K562 (cell line): ENCODE measurements at regions not wholly inside any gene's neighbourhood (a gene's known extent, or its start where the extent isn't known, plus 50 kb on each side); places are given as distances from the start of the nearest gene placed in this dataset.

Experiments used
- ATAC-seq: fragments of 200-7000 bp; cut with Tn5 transposase; 3 replicates; pipeline ENCODE4 v1.9.1; 2020; ENCODE audit warnings: moderate library complexity
- BruUV-seq: library from RNA; stranded (reverse); fragments of 400-500 nt; replicated peaks from 2 replicates; lab custom pipeline; 2021; lab: Mats Ljungman, UMichigan
- CTCF ChIA-PET: fragments of 300-600 bp; formaldehyde crosslinking; extraction: SDS; loops from one replicate; lab custom pipeline; 2021; ENCODE audit warnings: low intra/inter-chr PET ratio; lab: Yijun Ruan, JAX
- POLR2A ChIA-PET: fragments of 300-600, 350-650 bp; sonication (Branson Sonifier 250); formaldehyde crosslinking; extraction: SDS; loops from one replicate; lab custom pipeline; 2021; ENCODE audit warnings: antibody characterized with exemption, inconsistent platforms; lab: Yijun Ruan, JAX
- DNase-seq, 4 experiments: peaks; one replicate each; pipeline versions ENCODE4 v3.0.0 to v3.0.0-alpha.2; 2011 to 2018; ENCODE audit warnings: low spot score in 3 of 4, mixed read lengths in 3 of 4; ENCODE audit errors: extremely low read depth in 1 of 4
- FAIRE-seq: peaks from 2 replicates; lab custom pipeline; 2011; peaks lifted over from hg19 to GRCh38; lab: Jason Lieb, UNC
- H2AFZ ChIP-seq: 2 replicates; pipeline ENCODE4 v1.6.0; 2011; ENCODE audit warnings: low read depth, low read length, control low read depth, inconsistent platforms
- H3K27ac ChIP-seq: fragments of 200-600 bp; 3 replicates; pipeline ENCODE4 v1.8.0; 2011; ENCODE audit warnings: low read depth, mild to moderate bottlenecking, control low read depth, inconsistent platforms, low read length, moderate library complexity, mixed read lengths; ENCODE audit errors: extremely low read depth
- H3K27me3 ChIP-seq, 2 experiments: fragments of 300-600 bp in 1 of 2; 2 replicates in 1 of 2; 3 replicates in 1 of 2; pipeline versions ENCODE4 v1.6.0 to v1.8.0; 2011; ENCODE audit warnings: inconsistent platforms in 2 of 2, low read length in 2 of 2, mild to moderate bottlenecking in 1 of 2, mixed read lengths in 1 of 2, moderate library complexity in 1 of 2; ENCODE audit not compliant: control insufficient read depth in 2 of 2, insufficient read depth in 2 of 2
- H3K36me3 ChIP-seq: fragments of 300-600 bp; 3 replicates; pipeline ENCODE4 v1.8.0; 2011; ENCODE audit warnings: mild to moderate bottlenecking, low read length, inconsistent platforms; ENCODE audit not compliant: control insufficient read depth, insufficient read depth
- H3K4me1 ChIP-seq, 2 experiments: fragments of 200-600 bp in 1 of 2; replicated peaks in 1 of 2; 2 replicates in 1 of 2; 3 replicates in 1 of 2; pipeline versions ENCODE4 v1.5.1 to v1.8.0; 2011; ENCODE audit warnings: inconsistent platforms in 2 of 2, low read length in 2 of 2, mild to moderate bottlenecking in 1 of 2, mixed read lengths in 1 of 2, moderate library complexity in 1 of 2; ENCODE audit not compliant: control insufficient read depth in 2 of 2, insufficient read depth in 2 of 2
- H3K4me2 ChIP-seq: 2 replicates; pipeline ENCODE4 v1.6.1; 2011; ENCODE audit warnings: low read length, control low read depth, inconsistent platforms, mixed read lengths; ENCODE audit not compliant: insufficient read depth
- H3K4me3 ChIP-seq: fragments of 200-600 bp; sonication (generic), shearing (Covaris generic); 2 replicates; pipeline ENCODE4 v1.5.1; 2016; ENCODE audit warnings: control low read depth, inconsistent platforms
- H3K79me2 ChIP-seq: fragments of 200-600 bp; 3 replicates; pipeline ENCODE4 v1.8.0; 2011; ENCODE audit warnings: low read length, inconsistent platforms; ENCODE audit not compliant: control insufficient read depth, insufficient read depth
- H3K9ac ChIP-seq, 2 experiments: 2 replicates each; pipeline versions ENCODE4 v1.6.0 to v1.6.1; 2011; ENCODE audit warnings: low read depth in 2 of 2, low read length in 2 of 2, control low read depth in 1 of 2, inconsistent platforms in 1 of 2, mild to moderate bottlenecking in 1 of 2, mixed read lengths in 1 of 2; ENCODE audit not compliant: insufficient read depth in 1 of 2
- H3K9me1 ChIP-seq: one replicate; pipeline ENCODE4 v1.6.0; 2011; ENCODE audit warnings: inconsistent platforms, mild to moderate bottlenecking, low read length, moderate library complexity; ENCODE audit not compliant: control insufficient read depth, insufficient read depth
- H3K9me3 ChIP-seq: replicated peaks from 2 replicates; pipeline ENCODE4 v1.5.1; 2011; ENCODE audit warnings: low read depth, low read length, inconsistent platforms; ENCODE audit not compliant: control insufficient read depth, insufficient read depth
- H4K20me1 ChIP-seq: replicated peaks from 2 replicates; pipeline ENCODE4 v1.6.1; 2011; ENCODE audit warnings: low read length, inconsistent platforms, mixed read lengths; ENCODE audit not compliant: control insufficient read depth, insufficient read depth
- ARID2 ChIP-seq: fragments of 450-650 bp; IDR thresholded peaks from 2 replicates; pipeline ENCODE4 v1.6.1; 2017; ENCODE audit warnings: antibody characterized with exemption, mild to moderate bottlenecking
- CCNT2 ChIP-seq: IDR thresholded peaks from 2 replicates; pipeline ENCODE4 v1.6.1; 2011; ENCODE audit warnings: borderline replicate concordance, low read depth, mild to moderate bottlenecking, moderate library complexity, mixed read lengths, low read length; ENCODE audit not compliant: insufficient read length; ENCODE audit errors: extremely low read depth
- CHD4 ChIP-seq: fragments of 200-600 bp; sonication (generic); IDR thresholded peaks from 3 replicates; pipeline ENCODE4 v1.6.1; 2012; ENCODE audit warnings: low read depth, mild to moderate bottlenecking, mixed read lengths, low read length, inconsistent platforms; ENCODE audit not compliant: insufficient read depth, insufficient replicate concordance, poor library complexity, severe bottlenecking
- EP300 ChIP-seq: IDR thresholded peaks from 2 replicates; pipeline ENCODE4 v1.6.1; 2012; ENCODE audit warnings: low read length, improper control_type of control experiment
- ERF ChIP-seq: fragments of 450-650 bp; formaldehyde crosslinking; IDR thresholded peaks from 2 replicates; pipeline ENCODE4 v1.4.0; 2020; ENCODE audit warnings: mild to moderate bottlenecking, mixed read lengths
- ETV5 ChIP-seq: sonication (generic); formaldehyde crosslinking; IDR thresholded peaks from 2 replicates; pipeline ENCODE4 v1.4.0; 2020; ENCODE audit warnings: low read depth, mild to moderate bottlenecking, missing genetic modification reagents
- MCM3 ChIP-seq: fragments of 450-650 bp; IDR thresholded peaks from 2 replicates; pipeline ENCODE4 v1.6.1; 2016
- MEF2A ChIP-seq: IDR thresholded peaks from 2 replicates; pipeline ENCODE4 v1.6.1; 2011; ENCODE audit warnings: low read depth, mild to moderate bottlenecking, low read length, moderate library complexity; ENCODE audit not compliant: control insufficient read depth
- MITF ChIP-seq: IDR thresholded peaks from 2 replicates; pipeline ENCODE4 v1.6.1; 2014; ENCODE audit warnings: antibody characterized with exemption
- NR2F6 ChIP-seq: fragments of 450-650 bp; formaldehyde crosslinking; IDR thresholded peaks from 2 replicates; pipeline ENCODE4 v1.4.0; 2020; ENCODE audit warnings: mild to moderate bottlenecking
- OTX1 ChIP-seq: fragments of 450-650 bp; formaldehyde crosslinking; IDR thresholded peaks from 2 replicates; pipeline ENCODE4 v1.4.0; 2022; ENCODE audit warnings: mild to moderate bottlenecking
- RFX1 ChIP-seq: fragments of 450-650 bp; IDR thresholded peaks from 2 replicates; pipeline ENCODE4 v1.6.1; 2016; ENCODE audit warnings: mild to moderate bottlenecking, moderate library complexity
- SIX5 ChIP-seq, 2 experiments: IDR thresholded peaks; 2 replicates each; pipeline ENCODE4 v1.6.1; 2011; ENCODE audit warnings: low read length in 2 of 2, borderline replicate concordance in 1 of 2, low read depth in 1 of 2, mild to moderate bottlenecking in 1 of 2, moderate library complexity in 1 of 2; ENCODE audit not compliant: insufficient read depth in 1 of 2
- TBP ChIP-seq: optimal IDR thresholded peaks from 2 replicates; pipeline ENCODE3; 2011; ENCODE audit warnings: low read depth, low read length, improper control_type of control experiment
- ZNF57 ChIP-seq: fragments of 450-650 bp; formaldehyde crosslinking; IDR thresholded peaks from 2 replicates; pipeline ENCODE4 v1.4.0; 2020; ENCODE audit warnings: mild to moderate bottlenecking, moderate library complexity
- ZNF644 ChIP-seq: fragments of 200-800 bp; sonication (Bioruptor generic); IDR thresholded peaks from 2 replicates; pipeline ENCODE4 v1.6.1; 2016; ENCODE audit warnings: low read depth, missing genetic modification characterization, missing compliant biosample characterization
- ZSCAN32 ChIP-seq: fragments of 450-650 bp; formaldehyde crosslinking; IDR thresholded peaks from 2 replicates; pipeline ENCODE4 v1.4.0; 2020; ENCODE audit warnings: mild to moderate bottlenecking, moderate library complexity
- WGBS: fragments of 100-300 bp; shearing (Covaris generic); methylation state at CpG from one replicate; pipeline ENCODE4 v1.1.6; 2016; ENCODE audit warnings: low coverage, mixed read lengths; ENCODE audit not compliant: insufficient coverage; ENCODE audit errors: missing lambda C conversion rate; 5-methylcytosine and 5-hydroxymethylcytosine counted together
- in situ Hi-C: fragments of 300-500 bp; cut with MboI; formaldehyde crosslinking; loops from 4 replicates; pipeline ENCODE4 v1.15.0; 2018; ENCODE audit warnings: inconsistent platforms, mixed read lengths
- intact Hi-C: fragments of 100-400 bp; cut with micrococcal nuclease; formaldehyde crosslinking; loops from 2 replicates; pipeline ENCODE4 v1.14.2; 2022
- TF ChIP-seq, protein P1 (sequence below): fragments of 250-450 bp; sonication (Bioruptor Pico); IDR thresholded peaks from 2 replicates; pipeline ENCODE4 v1.8.0; 2022; ENCODE audit warnings: moderate library complexity, mild to moderate bottlenecking, inconsistent platforms

DNA sequence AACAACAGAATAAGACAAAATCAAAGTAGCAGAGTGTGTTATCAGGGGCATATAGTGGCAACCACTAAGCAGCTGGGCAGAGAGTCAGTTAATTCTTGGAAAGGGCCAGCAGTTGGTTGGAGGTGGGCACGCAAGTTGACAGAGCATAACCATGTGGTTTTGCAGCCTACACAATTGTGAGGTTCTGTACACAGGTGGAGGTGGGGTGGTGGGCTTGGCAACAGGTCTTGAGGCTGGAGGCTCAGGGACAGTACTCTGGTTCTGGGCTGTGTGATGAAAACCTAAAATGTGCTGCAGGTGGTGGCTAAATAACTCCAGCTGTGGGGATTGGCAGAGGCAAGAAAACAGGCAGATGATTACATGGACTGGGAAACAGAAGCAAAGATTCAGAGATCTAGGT, 1112.7 kb downstream of the PDHA2 start (continued):
- TF ChIP-seq RFX1, result no peak
- TF ChIP-seq CCNT2, result no peak
- no peak for TF ChIP-seq CHD4
- no peak for TF ChIP-seq ERF
- TF ChIP-seq NR2F6, result no peak
- TF ChIP-seq MITF, result no peak
- TF ChIP-seq, all 486 proteins: peak for 0

DNA sequence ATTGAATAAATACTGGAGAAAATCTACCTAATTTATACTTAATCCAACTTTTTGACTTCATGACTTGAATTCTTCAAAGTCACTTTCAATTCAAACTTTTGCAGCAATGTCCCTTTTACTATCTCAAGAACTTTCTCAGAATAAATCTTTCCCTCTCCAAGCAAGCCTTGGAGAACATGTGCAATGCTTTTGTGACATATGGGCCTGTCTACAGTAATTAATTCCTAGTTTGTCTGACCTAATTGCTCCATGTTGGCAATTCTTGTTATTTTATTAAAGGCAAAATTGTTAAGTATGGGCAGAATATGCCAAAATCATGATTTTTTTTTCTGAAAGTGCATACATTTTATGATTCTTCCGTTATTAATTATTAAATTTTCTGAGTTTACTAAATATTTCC, 1115.3 kb downstream of the PDHA2 start:
- H3K9ac ChIP-seq, result no peak overlapping the region
- H3K36me3 ChIP-seq, result no peaks in the 10 kb centered on the region
- ATAC-seq (no peak), DNase-seq (no peak), FAIRE-seq (no peak)
- TF ChIP-seq MEF2A, result no peak
- no peak for TF ChIP-seq TBP
- TF ChIP-seq, protein P1, sequence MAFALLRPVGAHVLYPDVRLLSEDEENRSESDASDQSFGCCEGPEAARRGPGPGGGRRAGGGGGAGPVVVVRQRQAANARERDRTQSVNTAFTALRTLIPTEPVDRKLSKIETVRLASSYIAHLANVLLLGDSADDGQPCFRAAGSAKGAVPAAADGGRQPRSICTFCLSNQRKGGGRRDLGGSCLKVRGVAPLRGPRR (CRISPR knock-in tag), result no peak
- TF ChIP-seq EP300, result no peak
- TF ChIP-seq ZNF57, result no peak
- TF ChIP-seq ZSCAN32 (CRISPR knock-in tag), result no peak
- no peak for TF ChIP-seq ARID2
- TF ChIP-seq SIX5 (IDR thresholded peaks at IDR 0.05; ENCODE audit: borderline replicate concordance in 1 of 2, insufficient read depth in 1 of 2, low read depth in 1 of 2, low read length in 2 of 2), result no peak
- TF ChIP-seq MCM3, result no peak
- no peak for TF ChIP-seq ETV5 (CRISPR knock-in tag)
- TF ChIP-seq ZNF644 (tag), result no peak
- no peak for TF ChIP-seq OTX1 (CRISPR knock-in tag)
- no peak overlapping the region for H3K4me3 ChIP-seq
- in situ Hi-C loops, result no loop called here
- no peaks in the 10 kb centered on the region for H3K27me3 ChIP-seq
- no peak overlapping the region for H3K27ac ChIP-seq
- intact Hi-C loops, result no loop called here
- no peaks in the 10 kb centered on the region for H4K20me1 ChIP-seq
- no peaks in the 10 kb centered on the region for H3K4me1 ChIP-seq
- BruUV-seq, result no TSS peak
- H3K9me3 ChIP-seq, result no peaks in the 10 kb centered on the region
- WGBS, result 0% methylated on average over 1 of the region's 1 CpG
- H3K4me2 ChIP-seq, result no peak overlapping the region
- POLR2A ChIA-PET, result no interaction called here
- H3K79me2 ChIP-seq, result no peaks in the 10 kb centered on the region
- H2AFZ ChIP-seq, result no peak overlapping the region
- CTCF ChIA-PET, result no interaction called here
- no peaks in the 10 kb centered on the region for H3K9me1 ChIP-seq
